ENCODE measurements at regions not wholly inside any gene's neighbourhood (a gene's known extent, or its start where the extent isn't known, plus 50 kb on each side); places are given as distances from the start of the nearest gene placed in this dataset.

- DNase-seq (ENCODE audit: extremely low read depth, low read depth), result no peak
- no peak overlapping the region for H3K4me3 ChIP-seq (replicated peaks; ENCODE audit: low read depth, low read length)
- TF ChIP-seq, protein P1, sequence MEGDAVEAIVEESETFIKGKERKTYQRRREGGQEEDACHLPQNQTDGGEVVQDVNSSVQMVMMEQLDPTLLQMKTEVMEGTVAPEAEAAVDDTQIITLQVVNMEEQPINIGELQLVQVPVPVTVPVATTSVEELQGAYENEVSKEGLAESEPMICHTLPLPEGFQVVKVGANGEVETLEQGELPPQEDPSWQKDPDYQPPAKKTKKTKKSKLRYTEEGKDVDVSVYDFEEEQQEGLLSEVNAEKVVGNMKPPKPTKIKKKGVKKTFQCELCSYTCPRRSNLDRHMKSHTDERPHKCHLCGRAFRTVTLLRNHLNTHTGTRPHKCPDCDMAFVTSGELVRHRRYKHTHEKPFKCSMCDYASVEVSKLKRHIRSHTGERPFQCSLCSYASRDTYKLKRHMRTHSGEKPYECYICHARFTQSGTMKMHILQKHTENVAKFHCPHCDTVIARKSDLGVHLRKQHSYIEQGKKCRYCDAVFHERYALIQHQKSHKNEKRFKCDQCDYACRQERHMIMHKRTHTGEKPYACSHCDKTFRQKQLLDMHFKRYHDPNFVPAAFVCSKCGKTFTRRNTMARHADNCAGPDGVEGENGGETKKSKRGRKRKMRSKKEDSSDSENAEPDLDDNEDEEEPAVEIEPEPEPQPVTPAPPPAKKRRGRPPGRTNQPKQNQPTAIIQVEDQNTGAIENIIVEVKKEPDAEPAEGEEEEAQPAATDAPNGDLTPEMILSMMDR (IDR thresholded peaks at IDR 0.05; ENCODE audit: low read depth, low read length, missing control alignments), result no peak
Measured at GRCh38 chr3:76501315-76501714, 538.6 kb upstream of the ROBO2 start.

DNA sequence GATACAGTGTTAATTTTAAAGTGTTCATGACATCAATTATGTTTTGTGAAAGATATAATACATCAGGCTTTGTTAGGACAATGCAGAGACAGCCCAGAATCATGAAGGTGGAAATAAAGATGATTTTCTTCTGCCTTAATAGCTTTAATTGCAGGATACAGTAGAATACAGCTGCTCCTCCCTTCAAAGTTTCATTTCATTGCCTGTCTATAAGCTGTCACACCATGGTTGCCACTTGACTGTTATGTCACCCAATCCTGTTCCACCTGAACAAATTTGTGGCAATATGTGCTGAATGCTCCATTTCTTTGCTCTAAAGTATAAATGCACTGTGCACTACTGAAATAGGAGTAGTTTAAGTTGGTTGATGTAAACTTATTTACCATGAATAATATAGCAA, 537.8 kb upstream of the ROBO2 start:
- TF ChIP-seq, protein P1 (IDR thresholded peaks at IDR 0.05; ENCODE audit: low read depth, low read length, missing control alignments), result no peak
- no peak for DNase-seq (ENCODE audit: extremely low read depth, low read depth)
- no peak overlapping the region for H3K4me3 ChIP-seq (replicated peaks; ENCODE audit: low read depth, low read length)

DNA sequence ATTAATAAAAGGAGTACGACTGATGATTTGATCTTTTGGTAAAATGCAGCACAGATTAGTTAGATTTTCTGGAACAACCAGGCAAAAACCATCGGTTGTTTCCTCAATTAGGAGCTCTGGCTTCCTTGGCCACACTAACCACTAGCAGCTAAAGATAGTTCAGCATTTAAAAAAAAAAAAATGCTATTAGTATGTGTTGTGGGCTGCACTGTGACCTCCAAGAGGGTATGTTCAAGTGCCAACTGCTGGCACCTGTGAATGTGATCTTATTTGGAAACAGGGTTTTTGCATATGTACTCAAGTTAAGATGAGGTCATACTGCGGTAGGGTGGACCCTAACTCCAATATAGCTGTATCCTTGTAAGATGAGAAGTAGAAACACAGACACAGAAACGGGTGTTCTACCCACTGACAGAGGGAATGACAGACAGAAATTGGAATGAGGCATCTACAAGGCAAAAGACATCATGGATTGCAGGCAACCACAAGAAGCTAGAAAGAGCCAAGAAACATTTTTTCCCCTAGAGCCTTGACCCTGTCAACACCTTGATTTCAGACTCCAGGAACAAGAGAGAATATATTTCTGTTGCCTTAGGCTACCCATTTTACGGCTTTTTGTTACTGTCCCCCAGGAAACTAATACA, 534.6 kb upstream of the ROBO2 start:
- no peak for DNase-seq (ENCODE audit: extremely low read depth, low read depth)

DNA sequence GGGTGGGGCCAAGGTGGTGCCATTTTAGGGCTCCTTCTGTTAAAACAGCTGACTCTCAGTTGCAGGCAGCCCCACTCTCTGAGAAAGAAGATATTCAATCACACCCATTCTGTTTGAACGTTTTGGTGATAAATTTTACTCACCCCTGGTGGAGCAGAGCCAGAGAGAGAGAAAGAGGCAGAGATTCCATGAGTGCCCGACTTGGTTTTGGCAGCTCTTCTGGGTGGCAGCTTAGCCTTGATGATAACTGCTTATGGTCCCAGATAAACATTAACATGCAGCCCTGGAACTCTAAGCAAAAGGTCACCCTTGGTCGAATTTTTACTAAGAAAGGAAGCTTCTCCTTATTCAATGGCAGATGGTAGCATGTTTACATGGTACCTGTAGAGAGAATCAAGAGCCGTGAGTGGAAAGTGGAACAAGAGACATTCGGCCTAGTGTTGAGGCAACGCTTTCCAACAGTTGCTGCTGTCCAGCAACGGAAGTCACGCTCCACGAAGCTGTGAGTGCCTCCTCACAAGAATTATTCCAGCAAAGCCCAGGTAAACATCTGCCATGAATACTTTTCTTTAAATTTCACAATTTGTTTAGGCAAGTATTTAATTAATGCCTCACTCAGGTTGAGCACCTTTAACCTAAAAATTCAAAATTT, 530.6 kb upstream of the ROBO2 start:
- no peak overlapping the region for H3K4me3 ChIP-seq (replicated peaks; ENCODE audit: low read depth, low read length)
- DNase-seq (ENCODE audit: extremely low read depth, low read depth), result no peak
- TF ChIP-seq, protein P1 (IDR thresholded peaks at IDR 0.05; ENCODE audit: low read depth, low read length, missing control alignments), result no peak

More for the DNA sequence above, 534.6 kb upstream of the ROBO2 start:
- H3K4me3 ChIP-seq (replicated peaks; ENCODE audit: low read depth, low read length), result no peak overlapping the region
- TF ChIP-seq, protein P1 (IDR thresholded peaks at IDR 0.05; ENCODE audit: low read depth, low read length, missing control alignments), result no peak

GRCh38 chr3:76514836-76515235, 525.1 kb upstream of the ROBO2 start:
- H3K4me3 ChIP-seq (replicated peaks; ENCODE audit: low read depth, low read length), result no peak overlapping the region
- DNase-seq (ENCODE audit: extremely low read depth, low read depth), result no peak
- TF ChIP-seq, protein P1 (IDR thresholded peaks at IDR 0.05; ENCODE audit: low read depth, low read length, missing control alignments), result no peak

GRCh38 chr3:76523337-76523736, 516.6 kb upstream of the ROBO2 start:
- TF ChIP-seq, protein P1 (IDR thresholded peaks at IDR 0.05; ENCODE audit: low read depth, low read length, missing control alignments), result no peak
- no peak overlapping the region for H3K4me3 ChIP-seq (replicated peaks; ENCODE audit: low read depth, low read length)
- no peak for DNase-seq (ENCODE audit: extremely low read depth, low read depth)
